ENCODE measurements at regions not wholly inside any gene's neighbourhood (a gene's known extent, or its start where the extent isn't known, plus 50 kb on each side); places are given as distances from the start of the nearest gene placed in this dataset.
"Not testable (repeated sequence)": the region's sequence is repeated elsewhere in the genome, so short reads cannot be mapped to it uniquely, and the experiment has no call there.

- Histone ChIP-seq H3K79me2 (ENCODE audit: low read depth) (no peaks in the 10 kb centered on the region), H4K20me1 (ENCODE audit: insufficient read depth) (no peaks in the 10 kb centered on the region), H3K9me3 (ENCODE audit: insufficient read depth, low read depth) (no peaks in the 10 kb centered on the region), H3K4me1 (replicated peaks; ENCODE audit: insufficient read depth) (no peaks in the 10 kb centered on the region), H3K4me2 (no peak overlapping the region), H3K27ac (no peak overlapping the region), H3K9me2 (ENCODE audit: insufficient read depth) (no peaks in the 10 kb centered on the region), H3F3A (ENCODE audit: insufficient read depth, low read depth) (no peaks in the 10 kb centered on the region), H3K4me3 (no peak overlapping the region), H3K36me3 (ENCODE audit: low read depth) (no peaks in the 10 kb centered on the region), H2AFZ (no peak overlapping the region), H3K27me3 (ENCODE audit: insufficient read depth, low read depth) (no peaks in the 10 kb centered on the region)
- ChIA-PET POLR2A (ENCODE audit: unreplicated experiment) (no interaction called here), CTCF (no interaction called here)
- BruUV-seq (replicated peaks) = no TSS peak
- no peak for DNase-seq
- intact Hi-C loops (cut with micrococcal nuclease; ENCODE audit: unreplicated experiment) = no loop called here
- TF ChIP-seq CTCF (conservative IDR thresholded peaks at IDR 0.05) = no peak
- no peak for TF ChIP-seq EZH2 (IDR thresholded peaks at IDR 0.05; ENCODE audit: low read depth)
Observed at GRCh38 chr4:107359208-107359607, 323.1 kb upstream of the DKK2 start.

- DNase-seq; H3K27me3 ChIP-seq (ENCODE audit: insufficient read depth, low read depth); H3K4me1 ChIP-seq (replicated peaks; ENCODE audit: insufficient read depth); BruUV-seq (replicated peaks); H3K9me3 ChIP-seq (ENCODE audit: insufficient read depth, low read depth); H3F3A ChIP-seq (ENCODE audit: insufficient read depth, low read depth); H3K36me3 ChIP-seq (ENCODE audit: low read depth); H3K4me3 ChIP-seq; H4K20me1 ChIP-seq (ENCODE audit: insufficient read depth); CTCF ChIA-PET; H3K4me2 ChIP-seq; POLR2A ChIA-PET (ENCODE audit: unreplicated experiment); H3K27ac ChIP-seq; H2AFZ ChIP-seq; H3K9me2 ChIP-seq (ENCODE audit: insufficient read depth); intact Hi-C loops (cut with micrococcal nuclease; ENCODE audit: unreplicated experiment); H3K79me2 ChIP-seq (ENCODE audit: low read depth): not testable (repeated sequence)
- TF ChIP-seq CTCF (conservative IDR thresholded peaks at IDR 0.05) = peak; percentile 57
Observed at GRCh38 chr4:107354304-107354703, 318.2 kb upstream of the DKK2 start.

- no peak overlapping the region for H3K27ac ChIP-seq
- H2AFZ ChIP-seq = no peak overlapping the region
- no peaks in the 10 kb centered on the region for H3K27me3 ChIP-seq (ENCODE audit: insufficient read depth, low read depth)
- CTCF ChIA-PET = no interaction called here
- H3K9me2 ChIP-seq (ENCODE audit: insufficient read depth) = no peaks in the 10 kb centered on the region; the same call in 1 of the 2 replicates
- H4K20me1 ChIP-seq (ENCODE audit: insufficient read depth) = no peaks in the 10 kb centered on the region
- H3K4me1 ChIP-seq (replicated peaks; ENCODE audit: insufficient read depth) = no peaks in the 10 kb centered on the region
- intact Hi-C loops (cut with micrococcal nuclease; ENCODE audit: unreplicated experiment) = no loop called here
- no peaks in the 10 kb centered on the region for H3K9me3 ChIP-seq (ENCODE audit: insufficient read depth, low read depth)
- no peaks in the 10 kb centered on the region for H3K36me3 ChIP-seq (ENCODE audit: low read depth)
- H3K4me2 ChIP-seq = no peak overlapping the region
- DNase-seq = no peak
- H3K4me3 ChIP-seq = no peak overlapping the region
- no peaks in the 10 kb centered on the region for H3F3A ChIP-seq (ENCODE audit: insufficient read depth, low read depth)
- POLR2A ChIA-PET (ENCODE audit: unreplicated experiment) = no interaction called here
- no TSS peak for BruUV-seq (replicated peaks)
- TF ChIP-seq EZH2 (IDR thresholded peaks at IDR 0.05; ENCODE audit: low read depth) = no peak
- TF ChIP-seq CTCF (conservative IDR thresholded peaks at IDR 0.05) = no peak
- H3K79me2 ChIP-seq (ENCODE audit: low read depth) = no peaks in the 10 kb centered on the region
Observed at GRCh38 chr4:107351196-107351595, 315.1 kb upstream of the DKK2 start.
